SK-N-SH treated with all-trans-retinoic acid at 6 μM for 48 hours (cell line): ENCODE measurements at regions not wholly inside any gene's neighbourhood (a gene's known extent, or its start where the extent isn't known, plus 50 kb on each side); places are given as distances from the start of the nearest gene placed in this dataset.

Experiments used
- ARNTL ChIP-seq: fragments of 450-650 bp; formaldehyde crosslinking; IDR thresholded peaks from 2 replicates; pipeline ENCODE4 v1.5.0; 2020; ENCODE audit warnings: low read depth, mild to moderate bottlenecking, moderate library complexity, borderline replicate concordance
- ISL1 ChIP-seq: fragments of 250-450 bp; sonication (Bioruptor Pico); IDR thresholded peaks from 2 replicates; pipeline ENCODE4 v2.1.2; 2022; ENCODE audit warnings: mild to moderate bottlenecking, moderate library complexity
- RARB ChIP-seq: fragments of 250-450 bp; sonication (Bioruptor Pico); IDR thresholded peaks from 2 replicates; pipeline ENCODE4 v1.8.0; 2021; ENCODE audit warnings: mild to moderate bottlenecking, moderate library complexity
- TCF4 ChIP-seq: fragments of 250-450 bp; sonication (Bioruptor Pico); IDR thresholded peaks from 2 replicates; pipeline ENCODE4 v1.8.0; 2021; ENCODE audit warnings: mild to moderate bottlenecking, moderate library complexity, borderline replicate concordance
- TF ChIP-seq, protein P1 (sequence below): fragments of 250-450 bp; sonication (Bioruptor Pico); IDR thresholded peaks from 2 replicates; pipeline ENCODE4 v1.8.0; 2020; ENCODE audit warnings: mild to moderate bottlenecking, moderate library complexity, borderline replicate concordance
- TF ChIP-seq, protein P2 (sequence below): fragments of 250-450 bp; sonication (Bioruptor Pico); IDR thresholded peaks from 2 replicates; pipeline ENCODE4 v1.8.0; 2021; ENCODE audit warnings: low read depth, mild to moderate bottlenecking, moderate library complexity, borderline replicate concordance

DNA sequence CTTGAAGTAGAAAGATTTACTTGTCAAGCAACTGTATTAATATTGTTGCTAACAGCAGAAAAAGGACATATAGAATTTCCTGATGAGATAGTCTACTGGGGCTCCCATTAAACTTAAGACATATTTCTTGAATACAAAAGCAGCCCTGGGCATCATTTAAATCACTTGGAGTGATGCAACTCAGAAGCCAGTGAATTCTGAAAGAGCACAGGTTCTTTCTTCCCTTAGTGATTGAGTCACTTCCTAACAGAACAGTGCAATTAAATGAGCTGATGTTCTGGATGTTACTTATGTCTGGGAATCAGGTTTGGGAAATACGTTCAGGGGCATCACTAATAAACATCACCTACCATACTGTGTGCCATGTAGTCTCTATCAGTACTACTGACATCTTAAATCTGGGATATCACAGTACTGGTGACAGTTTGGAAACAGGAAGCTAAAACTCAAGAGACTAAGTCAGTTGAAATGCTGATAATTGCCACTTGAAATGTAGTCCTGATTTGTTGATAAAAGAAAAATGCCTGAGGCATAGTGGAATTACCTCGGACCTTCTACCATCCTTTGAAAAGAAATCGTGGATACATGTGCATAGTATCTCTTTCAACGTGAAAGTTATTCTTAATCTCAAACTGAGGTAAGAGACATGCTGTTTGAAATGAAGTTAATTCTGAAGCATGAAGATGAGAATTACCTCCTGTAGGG lies 249.2 kb upstream of the GPRIN3 start:
- no peak for TF ChIP-seq ARNTL (CRISPR knock-in tag)
- TF ChIP-seq, protein P1, sequence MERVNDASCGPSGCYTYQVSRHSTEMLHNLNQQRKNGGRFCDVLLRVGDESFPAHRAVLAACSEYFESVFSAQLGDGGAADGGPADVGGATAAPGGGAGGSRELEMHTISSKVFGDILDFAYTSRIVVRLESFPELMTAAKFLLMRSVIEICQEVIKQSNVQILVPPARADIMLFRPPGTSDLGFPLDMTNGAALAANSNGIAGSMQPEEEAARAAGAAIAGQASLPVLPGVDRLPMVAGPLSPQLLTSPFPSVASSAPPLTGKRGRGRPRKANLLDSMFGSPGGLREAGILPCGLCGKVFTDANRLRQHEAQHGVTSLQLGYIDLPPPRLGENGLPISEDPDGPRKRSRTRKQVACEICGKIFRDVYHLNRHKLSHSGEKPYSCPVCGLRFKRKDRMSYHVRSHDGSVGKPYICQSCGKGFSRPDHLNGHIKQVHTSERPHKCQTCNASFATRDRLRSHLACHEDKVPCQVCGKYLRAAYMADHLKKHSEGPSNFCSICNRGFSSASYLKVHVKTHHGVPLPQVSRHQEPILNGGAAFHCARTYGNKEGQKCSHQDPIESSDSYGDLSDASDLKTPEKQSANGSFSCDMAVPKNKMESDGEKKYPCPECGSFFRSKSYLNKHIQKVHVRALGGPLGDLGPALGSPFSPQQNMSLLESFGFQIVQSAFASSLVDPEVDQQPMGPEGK (CRISPR knock-in tag): no peak
- no peak for TF ChIP-seq TCF4 (CRISPR knock-in tag)
- TF ChIP-seq, protein P2, sequence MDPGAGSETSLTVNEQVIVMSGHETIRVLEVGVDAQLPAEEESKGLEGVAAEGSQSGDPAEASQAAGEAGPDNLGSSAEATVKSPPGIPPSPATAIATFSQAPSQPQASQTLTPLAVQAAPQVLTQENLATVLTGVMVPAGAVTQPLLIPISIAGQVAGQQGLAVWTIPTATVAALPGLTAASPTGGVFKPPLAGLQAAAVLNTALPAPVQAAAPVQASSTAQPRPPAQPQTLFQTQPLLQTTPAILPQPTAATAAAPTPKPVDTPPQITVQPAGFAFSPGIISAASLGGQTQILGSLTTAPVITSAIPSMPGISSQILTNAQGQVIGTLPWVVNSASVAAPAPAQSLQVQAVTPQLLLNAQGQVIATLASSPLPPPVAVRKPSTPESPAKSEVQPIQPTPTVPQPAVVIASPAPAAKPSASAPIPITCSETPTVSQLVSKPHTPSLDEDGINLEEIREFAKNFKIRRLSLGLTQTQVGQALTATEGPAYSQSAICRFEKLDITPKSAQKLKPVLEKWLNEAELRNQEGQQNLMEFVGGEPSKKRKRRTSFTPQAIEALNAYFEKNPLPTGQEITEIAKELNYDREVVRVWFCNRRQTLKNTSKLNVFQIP (CRISPR knock-in tag): no peak
- no peak for TF ChIP-seq RARB
- TF ChIP-seq ISL1: 0 out of 2 replicates have a peak, but pooled peaks have one; percentile 11
